Breast epithelium (tissue), 3 donors: ENCODE measurements at regions not wholly inside any gene's neighbourhood (a gene's known extent, or its start where the extent isn't known, plus 50 kb on each side); places are given as distances from the start of the nearest gene placed in this dataset.

Source experiments
- POLR2A ChIP-seq: fragments of 450-650 bp; IDR thresholded peaks from one replicate; pipeline ENCODE4 v1.6.1; 2016; ENCODE audit warnings: antibody characterized with exemption, mild to moderate bottlenecking, moderate library complexity
- POLR2AphosphoS5 ChIP-seq, 3 donors: sonication (generic); formaldehyde crosslinking; IDR thresholded peaks; one replicate each; pipeline ENCODE4 v1.6.1; 2017; ENCODE audit warnings: antibody characterized with exemption in 3 of 3
- TF ChIP-seq, protein P1 (sequence below), 3 donors: fragments of 450-650 bp; IDR thresholded peaks; one replicate each; pipeline ENCODE4 v1.5.1; 2016 to 2017; ENCODE audit warnings: antibody characterized with exemption in 3 of 3, mild to moderate bottlenecking in 3 of 3, moderate library complexity in 3 of 3

DNA sequence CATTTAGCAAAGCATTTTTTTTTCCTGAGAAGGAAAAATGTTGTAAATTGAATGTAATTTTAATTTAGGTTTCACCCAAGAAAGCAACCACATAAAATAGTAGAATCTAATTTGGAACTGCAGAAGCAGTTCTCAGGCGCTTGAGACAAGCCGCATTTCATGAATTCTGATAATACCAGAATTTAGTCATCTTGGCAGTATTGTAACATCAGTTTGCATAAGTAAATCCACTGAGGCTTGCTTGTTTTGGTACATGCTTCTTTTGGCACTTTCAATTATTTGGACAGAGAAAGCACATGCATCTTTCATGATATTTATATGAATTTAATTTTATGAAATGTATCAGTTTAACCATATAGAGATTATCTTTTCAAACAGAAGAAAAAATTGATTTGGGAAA lies 389.7 kb upstream of the ROBO1 start:
- TF ChIP-seq POLR2A (no peak), POLR2AphosphoS5 (IDR thresholded peaks at IDR 0.05) (no peak)
- TF ChIP-seq, protein P1, sequence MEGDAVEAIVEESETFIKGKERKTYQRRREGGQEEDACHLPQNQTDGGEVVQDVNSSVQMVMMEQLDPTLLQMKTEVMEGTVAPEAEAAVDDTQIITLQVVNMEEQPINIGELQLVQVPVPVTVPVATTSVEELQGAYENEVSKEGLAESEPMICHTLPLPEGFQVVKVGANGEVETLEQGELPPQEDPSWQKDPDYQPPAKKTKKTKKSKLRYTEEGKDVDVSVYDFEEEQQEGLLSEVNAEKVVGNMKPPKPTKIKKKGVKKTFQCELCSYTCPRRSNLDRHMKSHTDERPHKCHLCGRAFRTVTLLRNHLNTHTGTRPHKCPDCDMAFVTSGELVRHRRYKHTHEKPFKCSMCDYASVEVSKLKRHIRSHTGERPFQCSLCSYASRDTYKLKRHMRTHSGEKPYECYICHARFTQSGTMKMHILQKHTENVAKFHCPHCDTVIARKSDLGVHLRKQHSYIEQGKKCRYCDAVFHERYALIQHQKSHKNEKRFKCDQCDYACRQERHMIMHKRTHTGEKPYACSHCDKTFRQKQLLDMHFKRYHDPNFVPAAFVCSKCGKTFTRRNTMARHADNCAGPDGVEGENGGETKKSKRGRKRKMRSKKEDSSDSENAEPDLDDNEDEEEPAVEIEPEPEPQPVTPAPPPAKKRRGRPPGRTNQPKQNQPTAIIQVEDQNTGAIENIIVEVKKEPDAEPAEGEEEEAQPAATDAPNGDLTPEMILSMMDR (IDR thresholded peaks at IDR 0.05), result no peak
